Adipocyte (in vitro differentiated cells): ENCODE measurements at regions not wholly inside any gene's neighbourhood (a gene's known extent, or its start where the extent isn't known, plus 50 kb on each side); places are given as distances from the start of the nearest gene placed in this dataset.
"Not testable (repeated sequence)": the region's sequence is repeated elsewhere in the genome, so short reads cannot be mapped to it uniquely, and the experiment has no call there.

Experiments
- DNase-seq: peaks from one replicate; pipeline ENCODE4 v3.0.0-alpha.2; 2015; ENCODE audit warnings: low read depth
- H3K27me3 ChIP-seq: replicated peaks from 2 replicates; pipeline ENCODE4 v1.7.0; 2013; ENCODE audit warnings: mild to moderate bottlenecking, low read length, moderate library complexity; ENCODE audit not compliant: control insufficient read depth, insufficient read depth
- H3K36me3 ChIP-seq: 2 replicates; pipeline ENCODE4 v1.7.0; 2013; ENCODE audit warnings: low read length, mild to moderate bottlenecking, moderate library complexity; ENCODE audit not compliant: control insufficient read depth, insufficient read depth, severe bottlenecking
- H3K4me1 ChIP-seq: 2 replicates; pipeline ENCODE4 v1.7.0; 2013; ENCODE audit warnings: mild to moderate bottlenecking, low read length, moderate library complexity; ENCODE audit not compliant: control insufficient read depth, insufficient read depth
- H3K4me3 ChIP-seq: 2 replicates; pipeline ENCODE4 v1.7.0; 2013; ENCODE audit warnings: mild to moderate bottlenecking, low read length, moderate library complexity
- H3K9ac ChIP-seq: 2 replicates; pipeline ENCODE4 v1.7.0; 2013; ENCODE audit warnings: mild to moderate bottlenecking, low read length, moderate library complexity
- H3K9me3 ChIP-seq: 2 replicates; pipeline ENCODE4 v1.7.0; 2013; ENCODE audit warnings: mild to moderate bottlenecking, low read length, moderate library complexity; ENCODE audit not compliant: control insufficient read depth

DNA sequence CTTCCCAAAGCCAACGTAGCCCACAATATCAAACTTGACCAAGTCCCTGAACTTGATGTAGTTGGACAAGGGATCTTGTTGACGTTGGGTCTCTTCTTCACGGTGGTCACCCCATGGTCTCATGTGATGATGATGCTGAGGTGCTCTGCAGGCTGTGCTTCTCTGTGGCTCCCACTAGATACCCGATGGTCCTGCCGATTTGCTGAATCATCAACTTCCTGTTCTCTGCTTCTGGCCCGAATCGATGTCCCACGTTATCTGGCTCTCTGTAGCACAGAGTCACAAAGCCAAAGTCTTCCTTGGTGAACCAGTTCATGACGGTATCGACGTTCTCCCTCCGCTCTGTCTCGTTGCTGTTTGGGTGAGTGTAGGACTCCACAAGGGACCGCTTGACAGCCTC lies 201.0 kb downstream of the ADRA2C start:
- not testable (repeated sequence) for H3K27me3 ChIP-seq, H3K4me1 ChIP-seq, H3K4me3 ChIP-seq, H3K9ac ChIP-seq, H3K36me3 ChIP-seq, H3K9me3 ChIP-seq, DNase-seq

DNA sequence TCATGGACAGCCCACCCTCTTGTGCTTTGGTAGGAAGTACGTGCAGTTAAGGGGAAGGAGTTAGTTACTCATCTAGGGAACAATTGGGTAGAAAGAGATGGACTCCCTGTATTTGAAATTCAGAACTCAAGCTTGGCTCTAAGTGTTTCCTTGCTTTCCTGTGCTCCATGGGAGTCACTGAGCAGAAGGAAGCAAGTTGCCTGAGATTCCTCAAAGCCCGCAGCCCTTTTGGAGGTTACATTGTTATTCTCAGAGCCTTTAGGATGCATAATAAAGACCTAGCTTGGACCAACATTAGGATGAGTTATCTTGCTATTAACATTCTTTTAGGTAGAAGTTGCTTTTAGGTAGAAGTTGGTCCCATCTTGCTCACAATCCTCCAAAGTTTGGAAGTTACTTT lies 206.4 kb downstream of the ADRA2C start:
- H3K27me3 ChIP-seq, H3K36me3 ChIP-seq, H3K9ac ChIP-seq, DNase-seq, H3K9me3 ChIP-seq, H3K4me1 ChIP-seq, H3K4me3 ChIP-seq: not testable (repeated sequence)

DNA sequence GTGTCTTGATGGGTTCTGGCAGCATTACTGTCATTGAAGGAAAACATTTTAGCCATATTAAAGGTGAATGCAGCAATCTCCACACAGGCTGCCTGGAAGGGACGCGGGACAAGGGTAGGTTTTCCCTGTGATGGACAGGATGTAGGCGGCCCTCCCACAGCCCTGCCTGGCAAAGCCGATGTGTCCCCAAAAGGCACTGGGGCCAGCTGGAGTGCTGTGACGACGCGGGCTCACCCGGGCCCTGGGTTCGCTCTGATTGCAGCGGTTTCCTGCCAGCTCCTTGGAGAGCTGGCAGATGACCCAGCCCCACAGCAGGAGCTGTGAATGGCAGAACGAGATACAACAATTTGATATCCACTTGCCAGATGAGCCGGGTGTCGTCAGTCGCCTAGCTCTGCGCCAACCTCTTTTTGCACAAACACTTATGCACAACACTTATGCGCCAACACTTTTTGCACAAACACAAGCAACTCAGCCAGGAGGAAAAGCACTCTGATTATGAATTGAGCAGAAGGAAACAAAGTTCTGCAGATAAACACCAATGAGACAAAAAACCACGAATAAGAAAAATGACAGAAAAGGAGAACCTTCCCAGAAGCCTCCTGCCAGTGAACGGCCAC lies 207.5 kb downstream of the ADRA2C start:
- not testable (repeated sequence) for DNase-seq, H3K9ac ChIP-seq, H3K36me3 ChIP-seq, H3K4me3 ChIP-seq, H3K4me1 ChIP-seq, H3K9me3 ChIP-seq, H3K27me3 ChIP-seq

DNA sequence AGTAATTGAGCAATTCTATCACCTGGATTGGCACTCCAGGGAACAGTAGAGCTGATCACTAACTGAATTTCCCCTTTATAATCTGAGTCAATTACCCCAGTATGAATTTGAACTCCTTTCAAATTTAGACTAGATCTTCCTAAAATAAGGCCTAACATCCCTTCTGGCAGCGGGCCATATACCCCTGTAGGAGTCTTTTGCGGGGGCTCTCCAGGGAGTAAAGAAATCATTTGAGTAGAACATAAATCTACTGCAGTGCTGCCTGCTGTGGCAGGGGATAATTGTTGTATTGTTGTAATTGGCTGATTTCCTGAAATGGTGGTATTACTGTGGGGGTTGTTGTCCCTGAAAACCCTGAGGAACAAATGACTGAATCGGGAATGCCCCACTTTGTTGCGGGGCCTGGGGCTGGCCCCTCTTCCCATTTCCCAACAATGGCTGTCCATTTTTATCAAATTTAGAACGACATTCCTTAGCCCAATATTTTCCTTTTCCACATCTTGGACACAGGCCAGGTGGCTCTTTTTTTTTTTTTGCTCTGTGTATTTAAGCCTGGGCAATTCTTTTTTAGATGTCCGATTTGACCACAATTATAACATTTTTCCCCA lies 217.4 kb downstream of the ADRA2C start:
- DNase-seq = peak; percentile 0
- not testable (repeated sequence) for H3K4me3 ChIP-seq

DNA sequence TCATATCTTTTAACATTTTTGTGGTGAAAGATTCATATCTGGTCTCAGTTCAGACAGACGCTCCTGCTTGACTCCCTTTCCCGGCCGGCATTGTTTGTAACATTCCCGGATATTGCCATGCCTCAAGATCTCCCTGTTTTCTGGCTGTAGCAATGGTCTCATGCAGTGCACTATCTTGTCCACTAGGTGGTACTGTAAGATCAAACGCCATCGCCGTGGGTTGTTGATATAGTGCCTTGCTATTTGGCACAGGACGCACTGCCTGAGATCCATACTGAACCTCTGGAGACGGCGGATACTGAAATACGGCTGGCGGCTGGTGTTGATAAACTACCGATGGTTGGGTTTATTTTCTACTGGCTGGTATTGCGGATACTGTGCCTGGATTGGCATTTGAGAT lies 218.6 kb downstream of the ADRA2C start:
- not testable (repeated sequence) for H3K9ac ChIP-seq, DNase-seq, H3K4me1 ChIP-seq, H3K36me3 ChIP-seq, H3K4me3 ChIP-seq, H3K27me3 ChIP-seq, H3K9me3 ChIP-seq

More for the DNA sequence above, 217.4 kb downstream of the ADRA2C start:
- not testable (repeated sequence) for H3K9me3 ChIP-seq, H3K9ac ChIP-seq, H3K27me3 ChIP-seq, H3K4me1 ChIP-seq, H3K36me3 ChIP-seq

DNA sequence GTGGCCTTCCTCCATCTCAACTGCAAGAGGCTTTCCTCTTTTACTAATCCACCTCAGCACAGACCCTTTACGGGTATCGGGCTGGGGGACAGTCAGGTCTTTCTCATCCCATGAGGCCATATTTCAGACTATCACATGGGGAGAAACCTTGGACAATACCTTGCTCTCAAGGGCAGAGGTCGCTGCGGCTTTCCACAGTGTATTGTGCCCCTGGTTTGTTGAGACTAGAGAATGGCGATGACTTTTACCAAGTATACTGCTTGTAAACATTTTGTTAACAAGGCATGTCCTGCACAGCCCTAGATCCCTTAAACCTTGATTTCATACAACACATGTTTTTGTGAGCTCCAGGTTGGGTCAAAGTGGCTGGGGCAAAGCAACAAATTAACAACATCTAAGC lies 220.2 kb downstream of the ADRA2C start:
- H3K36me3 ChIP-seq, H3K9me3 ChIP-seq, DNase-seq: not testable (repeated sequence)

DNA sequence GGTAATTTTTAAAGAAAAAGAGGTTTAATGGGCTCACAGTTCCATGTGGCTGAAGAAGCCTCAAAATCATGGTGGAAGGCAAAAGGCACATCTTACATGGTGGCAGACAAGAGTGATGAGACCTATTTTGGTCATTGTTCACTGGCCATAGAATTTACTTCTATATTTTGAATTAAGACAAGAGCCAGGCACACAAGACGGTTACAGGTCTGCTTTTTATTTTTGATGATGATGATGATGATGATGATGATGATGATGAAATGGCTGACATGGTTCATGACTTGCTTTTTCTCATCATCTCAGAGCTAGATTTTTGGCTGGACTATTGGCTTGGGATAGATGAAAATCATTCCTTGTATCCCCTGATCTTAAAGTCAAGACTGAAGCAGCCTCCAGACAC lies 229.3 kb downstream of the OTOP1 start:
- not testable (repeated sequence) for H3K9ac ChIP-seq, H3K27me3 ChIP-seq, H3K36me3 ChIP-seq, H3K4me1 ChIP-seq, DNase-seq, H3K4me3 ChIP-seq, H3K9me3 ChIP-seq

More for the DNA sequence above, 220.2 kb downstream of the ADRA2C start:
- H3K4me1 ChIP-seq, H3K27me3 ChIP-seq, H3K4me3 ChIP-seq, H3K9ac ChIP-seq: not testable (repeated sequence)

DNA sequence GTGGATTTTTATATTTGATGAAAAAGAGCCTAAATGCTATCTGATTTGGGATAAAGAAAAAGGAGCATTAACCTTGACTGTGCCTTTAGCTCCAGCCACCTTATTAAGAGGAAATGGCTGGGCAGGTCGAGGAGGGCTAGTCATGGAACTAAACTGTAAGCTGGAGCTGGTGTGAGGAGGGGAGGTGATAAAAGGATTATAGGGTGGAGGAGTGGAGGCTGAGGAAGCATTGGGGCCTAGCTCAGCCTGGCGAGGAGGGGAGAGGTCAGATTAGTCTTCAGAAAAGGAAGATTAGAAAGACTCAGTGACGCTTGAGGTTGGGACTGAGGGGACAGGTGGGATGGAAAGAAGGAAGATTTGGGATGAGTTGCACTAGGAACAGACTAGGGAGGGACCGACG lies 222.7 kb downstream of the OTOP1 start:
- not testable (repeated sequence) for DNase-seq, H3K27me3 ChIP-seq, H3K36me3 ChIP-seq, H3K4me3 ChIP-seq, H3K9me3 ChIP-seq, H3K9ac ChIP-seq, H3K4me1 ChIP-seq

DNA sequence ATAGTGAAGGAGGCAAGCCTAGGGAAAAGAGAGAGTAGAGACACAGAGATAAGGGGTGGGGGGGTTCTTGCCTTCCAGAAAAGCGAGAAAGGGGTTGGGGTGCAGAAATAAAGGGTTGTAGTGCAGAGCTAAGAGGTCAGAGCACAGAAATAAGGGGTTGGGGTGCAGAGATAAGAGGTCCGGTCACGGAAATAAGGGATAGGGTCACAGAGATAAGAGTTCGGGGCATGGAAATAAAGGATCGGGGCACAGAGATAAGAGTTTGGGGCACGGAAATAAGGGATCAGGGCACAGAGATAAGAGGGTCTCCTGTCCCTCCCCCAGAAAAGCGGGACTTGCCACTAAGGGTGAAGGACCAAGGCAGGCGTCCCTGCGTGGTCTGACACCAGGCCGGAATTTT lies 222.0 kb downstream of the OTOP1 start:
- not testable (repeated sequence) for H3K4me1 ChIP-seq, H3K36me3 ChIP-seq, DNase-seq

DNA sequence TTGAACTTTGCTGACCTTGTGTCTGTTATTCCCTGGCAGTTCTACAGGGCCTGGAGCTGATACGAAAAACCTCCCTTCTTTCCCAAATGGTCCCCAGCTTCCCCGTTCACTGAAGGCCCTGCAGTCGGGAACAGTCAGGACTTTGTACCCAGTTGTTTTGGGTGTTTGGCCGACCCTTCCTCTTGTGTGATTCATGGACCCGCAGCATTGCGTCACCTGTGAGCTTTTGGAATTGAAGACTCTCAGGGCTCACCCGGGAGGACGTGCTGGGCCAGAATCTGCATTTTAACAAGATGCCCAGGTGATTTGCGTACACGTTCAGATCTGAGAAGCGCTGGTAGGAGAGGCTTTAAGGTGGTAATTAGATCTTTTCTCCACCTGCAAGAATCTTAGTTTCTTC lies 220.4 kb downstream of the OTOP1 start:
- DNase-seq, H3K4me1 ChIP-seq, H3K9ac ChIP-seq, H3K27me3 ChIP-seq, H3K36me3 ChIP-seq, H3K9me3 ChIP-seq, H3K4me3 ChIP-seq: not testable (repeated sequence)

More for the DNA sequence above, 222.0 kb downstream of the OTOP1 start:
- not testable (repeated sequence) for H3K9ac ChIP-seq, H3K4me3 ChIP-seq, H3K9me3 ChIP-seq, H3K27me3 ChIP-seq

DNA sequence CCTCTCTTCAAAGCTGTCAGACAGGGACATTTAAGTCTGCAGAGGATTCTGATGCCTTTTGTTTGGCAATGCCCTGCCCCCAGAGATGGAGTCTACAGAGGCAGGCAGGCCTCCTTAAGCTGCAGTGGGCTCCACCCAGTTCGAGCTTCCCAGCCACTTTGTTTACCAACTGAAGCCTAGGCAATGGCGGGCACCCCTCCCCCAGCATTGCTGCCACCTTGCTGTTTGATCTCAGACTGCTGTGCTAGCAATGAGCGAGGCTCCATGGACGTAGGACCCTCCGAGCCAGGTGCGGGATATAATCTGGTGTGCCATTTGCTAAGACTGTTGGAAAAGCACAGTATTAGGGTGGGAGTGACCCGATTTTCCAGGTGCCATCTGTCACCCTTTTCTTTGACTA lies 207.7 kb downstream of the OTOP1 start:
- not testable (repeated sequence) for H3K27me3 ChIP-seq, H3K4me1 ChIP-seq, H3K9me3 ChIP-seq, DNase-seq, H3K4me3 ChIP-seq, H3K9ac ChIP-seq, H3K36me3 ChIP-seq

DNA sequence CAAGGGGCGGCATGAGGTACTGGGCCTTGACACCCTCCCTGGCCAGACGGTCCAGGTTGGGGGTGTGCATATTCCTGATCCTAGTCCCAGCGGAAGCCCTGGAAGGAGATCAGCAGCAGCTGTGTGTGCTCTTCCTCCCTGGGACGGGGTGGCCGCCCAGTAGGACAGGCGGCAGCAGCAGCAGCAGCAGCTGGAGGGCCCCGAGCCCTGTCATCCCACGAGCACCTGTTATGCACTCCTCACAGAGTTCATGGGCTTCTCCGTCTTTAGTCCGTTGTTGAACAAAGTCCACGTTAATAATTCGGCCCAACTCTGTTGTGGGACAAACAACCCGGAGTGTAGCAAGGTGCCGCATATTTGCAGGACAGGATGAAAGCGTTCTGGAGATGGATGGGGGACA lies 205.6 kb downstream of the OTOP1 start:
- not testable (repeated sequence) for DNase-seq, H3K27me3 ChIP-seq, H3K9ac ChIP-seq, H3K4me1 ChIP-seq, H3K4me3 ChIP-seq, H3K9me3 ChIP-seq, H3K36me3 ChIP-seq
